Right lobe of liver (tissue), 6 donors: ENCODE measurements at regions not wholly inside any gene's neighbourhood (a gene's known extent, or its start where the extent isn't known, plus 50 kb on each side); places are given as distances from the start of the nearest gene placed in this dataset.
A peak's percentile ranks its signal among the peaks of the same experiment; 100 is the strongest.
"Not testable (repeated sequence)": the region's sequence is repeated elsewhere in the genome, so short reads cannot be mapped to it uniquely, and the experiment has no call there.

Source experiments
- ATAC-seq, 4 donors: fragments of 200-7000 bp; cut with Tn5 transposase; one replicate each; pipeline ENCODE4 v1.9.1; 2020; ENCODE audit warnings: mild to moderate bottlenecking in 4 of 4, moderate library complexity in 4 of 4
- DNase-seq, 3 donors: peaks; one replicate each; pipeline ENCODE4 v3.0.0-alpha.2; 2020
- H3K27ac ChIP-seq, 3 donors: fragments of 200-600 bp; one replicate each; pipeline ENCODE4 v1.8.0; 2022
- H3K27me3 ChIP-seq, 2 donors: fragments of 200-600 bp; one replicate each; pipeline ENCODE4 v1.8.0; 2022
- H3K36me3 ChIP-seq, 4 donors: fragments of 200-600 bp; sonication (generic) in 1 of 4; one replicate each; pipeline versions ENCODE4 v1.5.1 to v1.8.0; 2017 to 2022; ENCODE audit warnings: control low read depth in 1 of 4
- H3K4me1 ChIP-seq, 4 donors: fragments of 200-600 bp; sonication (generic) in 1 of 4; one replicate each; pipeline versions ENCODE4 v1.5.1 to v1.8.0; 2017 to 2022; ENCODE audit warnings: control low read depth in 1 of 4
- H3K4me3 ChIP-seq, 3 donors: fragments of 200-600 bp; one replicate each; pipeline ENCODE4 v1.8.0; 2022
- H3K9me3 ChIP-seq, 4 donors: fragments of 200-600 bp; sonication (generic) in 1 of 4; one replicate each; pipeline versions ENCODE4 v1.5.1 to v1.8.0; 2017 to 2022; ENCODE audit warnings: control low read depth in 1 of 4
- WGBS: methylation state at CpG from one replicate; pipeline ENCODE4 v1.1.6; 2018; ENCODE audit warnings: low coverage, low lambda C conversion rate; ENCODE audit not compliant: insufficient coverage; ENCODE audit errors: missing lambda C conversion rate; 5-methylcytosine and 5-hydroxymethylcytosine counted together
- intact Hi-C, 2 donors: fragments of 100-400 bp; cut with DNase I; formaldehyde crosslinking; loops; one replicate each; pipeline versions ENCODE4 v1.11.2 to v1.14.1; 2022
- donor health status: DM: no; HTN: yes; CAD: no.
- donor health status: DM: no; HTN: no; CAD: no.
- donor health status: DM: no; HTN: no; CAD: no.
- donor health status: DM: no; HTN: yes; CAD: no.
- donor health status: DM: no; HTN: yes; CAD: no.

DNA sequence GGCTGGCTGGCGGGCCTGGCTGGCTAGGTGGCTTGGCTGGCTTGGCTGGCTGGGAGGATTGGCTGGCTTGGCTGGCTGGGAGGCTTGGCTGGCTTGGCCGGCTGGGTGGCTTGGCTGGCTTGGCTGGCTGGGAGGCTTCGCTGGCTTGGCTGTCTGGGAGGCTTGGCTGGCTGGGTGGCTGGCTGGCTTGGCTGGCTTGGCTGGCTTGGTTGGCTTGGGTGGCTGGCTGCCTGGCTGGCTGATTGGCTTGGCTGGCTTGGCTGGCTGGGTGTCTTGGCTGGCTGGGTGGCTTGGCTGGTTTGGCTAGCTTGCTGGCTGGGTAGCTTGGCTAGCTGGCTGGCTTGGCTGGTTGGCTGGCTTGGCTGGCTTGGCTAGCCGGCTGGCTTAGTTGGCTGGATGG, 2817.8 kb downstream of the RPIA start:
- H3K27ac ChIP-seq, H3K27me3 ChIP-seq, H3K9me3 ChIP-seq, intact Hi-C loops, H3K4me1 ChIP-seq, H3K36me3 ChIP-seq, ATAC-seq, H3K4me3 ChIP-seq: not testable (repeated sequence)
- WGBS: no CpG with 5 or more reads among the region's 4 CpGs
- peak in 1 of 3 donors; percentile 37 for DNase-seq

DNA sequence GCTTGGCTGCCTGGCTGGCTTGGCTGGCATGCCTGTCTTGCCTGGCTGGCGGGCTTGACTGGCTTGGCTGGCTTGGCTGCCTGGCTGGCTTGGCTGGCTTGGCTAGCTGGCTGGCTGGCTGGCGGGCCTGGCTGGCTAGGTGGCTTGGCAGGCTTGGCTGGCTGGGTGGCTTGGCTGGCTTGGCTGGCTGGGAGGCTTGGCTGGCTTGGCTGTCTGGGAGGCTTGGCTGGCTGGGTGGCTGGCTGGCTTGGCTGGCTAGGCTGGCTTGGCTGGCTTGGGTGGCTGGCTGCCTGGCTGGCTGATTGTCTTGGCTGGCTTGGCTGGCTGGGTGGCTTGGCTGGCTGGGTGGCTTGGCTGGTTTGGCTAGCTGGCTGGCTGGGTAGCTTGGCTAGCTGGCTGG, 2819.7 kb downstream of the RPIA start:
- H3K27ac ChIP-seq, H3K27me3 ChIP-seq, H3K4me3 ChIP-seq, ATAC-seq, H3K4me1 ChIP-seq, intact Hi-C loops, DNase-seq, H3K9me3 ChIP-seq, H3K36me3 ChIP-seq: not testable (repeated sequence)
- WGBS: no CpG with 5 or more reads among the region's 2 CpGs

DNA sequence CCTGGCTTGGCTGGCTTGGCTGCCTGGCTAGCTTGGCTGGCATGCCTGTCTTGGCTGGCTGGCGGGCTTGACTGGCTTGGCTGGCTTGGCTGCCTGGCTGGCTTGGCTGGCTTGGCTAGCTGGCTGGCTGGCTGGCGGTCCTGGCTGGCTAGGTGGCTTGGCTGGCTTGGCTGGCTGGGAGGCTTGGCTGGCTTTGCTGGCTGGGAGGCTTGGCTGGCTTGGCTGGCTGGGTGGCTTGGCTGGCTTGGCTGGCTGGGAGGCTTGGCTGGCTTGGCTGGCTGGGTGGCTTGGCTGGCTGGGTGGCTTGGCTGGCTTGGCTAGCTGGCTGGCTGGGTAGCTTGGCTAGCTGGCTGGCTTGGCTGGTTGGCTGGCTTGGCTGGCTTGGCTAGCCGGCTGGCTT, 2824.5 kb downstream of the RPIA start:
- intact Hi-C loops, ATAC-seq, DNase-seq, H3K36me3 ChIP-seq, H3K9me3 ChIP-seq, H3K4me1 ChIP-seq, H3K4me3 ChIP-seq, H3K27ac ChIP-seq, H3K27me3 ChIP-seq: not testable (repeated sequence)
- 66% methylated on average over 2 of the region's 3 CpGs for WGBS

DNA sequence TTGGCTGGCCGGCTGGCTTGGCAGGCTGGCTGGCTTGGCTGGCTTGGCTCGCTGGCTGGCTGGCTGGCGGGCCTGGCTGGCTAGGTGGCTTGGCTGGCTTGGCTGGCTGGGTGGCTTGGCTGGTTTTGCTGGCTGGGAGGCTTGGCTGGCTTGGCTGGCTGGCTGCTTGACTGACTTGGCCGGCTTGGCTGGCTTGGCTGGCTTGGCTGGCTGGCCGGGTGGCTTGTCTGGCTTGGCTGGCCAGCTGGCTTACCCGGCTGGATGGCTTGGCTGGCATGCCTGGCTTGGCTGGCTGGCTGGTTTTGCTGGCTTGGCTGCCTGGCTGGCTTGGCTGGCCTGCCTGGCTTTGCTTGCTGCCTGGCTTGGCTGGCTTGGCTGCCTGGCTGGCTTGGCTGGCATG, 2825.2 kb downstream of the RPIA start:
- H3K27ac ChIP-seq, H3K4me1 ChIP-seq, intact Hi-C loops, H3K27me3 ChIP-seq, ATAC-seq, H3K36me3 ChIP-seq, H3K9me3 ChIP-seq, H3K4me3 ChIP-seq: not testable (repeated sequence)
- peak in 1 of 3 donors; percentile 30 for DNase-seq
- WGBS: no CpG with 5 or more reads among the region's 6 CpGs

DNA sequence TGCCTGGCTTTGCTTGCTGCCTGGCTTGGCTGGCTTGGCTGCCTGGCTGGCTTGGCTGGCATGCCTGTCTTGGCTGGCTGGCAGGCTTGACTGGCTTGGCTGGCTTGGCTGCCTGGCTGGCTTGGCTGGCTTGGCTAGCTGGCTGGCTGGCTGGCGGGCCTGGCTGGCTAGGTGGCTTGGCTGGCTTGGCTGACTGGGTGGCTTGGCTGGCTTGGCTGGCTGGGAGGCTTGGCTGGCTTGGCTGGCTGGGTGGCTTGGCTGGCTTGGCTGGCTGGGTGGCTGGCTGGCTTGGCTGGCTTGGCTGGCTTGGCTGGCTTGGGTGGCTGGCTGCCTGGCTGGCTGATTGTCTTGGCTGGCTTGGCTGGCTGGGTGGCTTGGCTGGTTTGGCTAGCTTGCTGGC, 2826.4 kb downstream of the RPIA start:
- ATAC-seq, H3K4me1 ChIP-seq, H3K9me3 ChIP-seq, H3K36me3 ChIP-seq, H3K4me3 ChIP-seq, H3K27ac ChIP-seq, H3K27me3 ChIP-seq, intact Hi-C loops: not testable (repeated sequence)
- WGBS: no CpG with 5 or more reads among the region's 1 CpG
- peak in 2 of 3 donors; percentile 11 to 44 for DNase-seq

DNA sequence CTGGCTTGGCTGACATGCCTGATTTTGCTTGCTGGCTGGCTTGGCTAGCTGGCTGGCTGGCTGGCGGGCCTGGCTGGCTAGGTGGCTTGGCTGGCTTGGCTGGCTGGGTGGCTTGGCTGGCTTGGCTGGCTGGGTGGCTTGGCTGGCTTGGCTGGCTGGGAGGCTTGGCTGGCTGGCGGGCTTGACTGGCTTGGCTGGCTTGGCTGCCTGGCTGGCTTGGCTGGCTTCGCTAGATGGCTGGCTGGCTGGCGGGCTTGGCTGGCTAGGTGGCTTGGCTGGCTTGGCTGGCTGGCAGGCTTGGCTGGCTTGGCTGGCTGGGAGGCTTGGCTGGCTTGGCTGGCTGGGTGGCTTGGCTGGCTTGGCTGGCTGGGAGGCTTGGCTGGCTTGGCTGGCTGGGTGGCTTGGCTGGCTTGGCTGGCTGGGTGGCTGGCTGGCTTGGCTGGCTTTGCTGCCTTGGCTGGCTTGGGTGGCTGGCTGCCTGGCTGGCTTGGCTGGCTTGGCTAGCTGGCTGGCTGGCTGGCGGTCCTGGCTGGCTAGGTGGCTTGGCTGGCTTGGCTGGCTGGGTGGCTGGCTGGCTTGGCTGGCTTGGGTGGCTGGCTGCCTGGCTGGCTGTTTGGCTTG, 2827.0 kb downstream of the RPIA start:
- intact Hi-C loops, H3K4me3 ChIP-seq, H3K27ac ChIP-seq, H3K36me3 ChIP-seq, H3K4me1 ChIP-seq, ATAC-seq, H3K27me3 ChIP-seq, H3K9me3 ChIP-seq: not testable (repeated sequence)
- WGBS: no CpG with 5 or more reads among the region's 5 CpGs
- peak in 2 of 3 donors; percentile 8 to 36 for DNase-seq

DNA sequence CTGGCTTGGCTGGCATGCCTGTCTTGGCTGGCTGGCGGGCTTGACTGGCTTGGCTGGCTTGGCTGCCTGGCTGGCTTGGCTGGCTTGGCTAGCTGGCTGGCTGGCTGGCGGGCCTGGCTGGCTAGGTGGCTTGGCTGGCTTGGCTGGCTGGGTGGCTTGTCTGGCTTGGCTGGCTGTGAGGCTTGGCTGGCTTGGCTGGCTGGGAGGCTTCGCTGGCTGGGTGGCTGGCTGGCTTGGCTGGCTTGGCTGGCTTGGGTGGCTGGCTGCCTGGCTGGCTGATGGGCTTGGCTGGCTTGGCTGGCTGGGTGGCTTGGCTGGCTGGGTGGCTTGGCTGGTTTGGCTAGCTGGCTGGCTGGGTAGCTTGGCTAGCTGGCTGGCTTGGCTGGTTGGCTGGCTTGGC, 2827.9 kb downstream of the RPIA start:
- DNase-seq, ATAC-seq, H3K36me3 ChIP-seq, intact Hi-C loops, H3K27me3 ChIP-seq, H3K27ac ChIP-seq, H3K4me1 ChIP-seq, H3K9me3 ChIP-seq, H3K4me3 ChIP-seq: not testable (repeated sequence)
- WGBS: no CpG with 5 or more reads among the region's 3 CpGs

DNA sequence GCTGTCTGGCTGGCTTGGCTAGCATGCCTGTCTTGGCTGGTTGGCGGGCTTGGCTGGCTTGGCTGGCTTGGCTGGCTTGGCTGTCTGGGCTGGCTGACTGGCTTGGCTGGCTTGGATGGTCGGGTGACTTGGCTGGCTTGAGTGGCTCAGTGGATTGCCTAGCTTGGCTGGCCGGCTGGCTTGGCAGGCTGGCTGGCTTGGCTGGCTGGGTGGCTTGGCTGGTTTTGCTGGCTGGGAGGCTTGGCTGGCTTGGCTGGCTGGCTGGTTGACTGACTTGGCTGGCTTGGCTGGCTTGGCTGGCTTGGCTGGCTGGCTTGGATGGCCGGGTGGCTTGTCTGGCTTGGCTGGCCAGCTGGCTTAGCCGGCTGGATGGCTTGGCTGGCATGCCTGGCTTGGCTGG, 2828.4 kb downstream of the RPIA start:
- peak in 1 of 3 donors; percentile 29 for DNase-seq
- H3K27ac ChIP-seq, H3K9me3 ChIP-seq, H3K4me1 ChIP-seq, H3K36me3 ChIP-seq, ATAC-seq, intact Hi-C loops, H3K27me3 ChIP-seq, H3K4me3 ChIP-seq: not testable (repeated sequence)
- WGBS: no CpG with 5 or more reads among the region's 5 CpGs

DNA sequence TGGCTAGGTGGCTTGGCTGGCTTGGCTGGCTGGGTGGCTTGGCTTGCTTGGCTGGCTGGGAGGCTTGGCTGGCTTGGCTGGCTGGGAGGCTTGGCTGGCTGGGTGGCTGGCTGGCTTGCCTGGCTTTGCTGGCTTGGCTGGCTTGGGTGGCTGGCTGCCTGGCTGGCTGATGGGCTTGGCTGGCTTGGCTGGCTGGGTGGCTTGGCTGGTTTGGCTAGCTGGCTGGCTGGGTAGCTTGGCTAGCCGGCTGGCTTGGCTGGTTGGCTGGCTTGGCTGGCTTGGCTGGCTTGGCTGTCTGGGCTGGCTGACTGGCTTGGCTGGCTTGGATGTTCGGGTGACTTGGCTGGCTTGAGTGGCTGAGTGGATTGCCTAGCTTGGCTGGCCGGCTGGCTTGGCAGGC, 2829.1 kb downstream of the RPIA start:
- H3K27ac ChIP-seq, ATAC-seq, H3K4me3 ChIP-seq, intact Hi-C loops, H3K27me3 ChIP-seq, H3K4me1 ChIP-seq, H3K9me3 ChIP-seq, H3K36me3 ChIP-seq: not testable (repeated sequence)
- 83% methylated on average over 1 of the region's 3 CpGs for WGBS
- DNase-seq: peak in 2 of 3 donors; percentile 5 to 23

DNA sequence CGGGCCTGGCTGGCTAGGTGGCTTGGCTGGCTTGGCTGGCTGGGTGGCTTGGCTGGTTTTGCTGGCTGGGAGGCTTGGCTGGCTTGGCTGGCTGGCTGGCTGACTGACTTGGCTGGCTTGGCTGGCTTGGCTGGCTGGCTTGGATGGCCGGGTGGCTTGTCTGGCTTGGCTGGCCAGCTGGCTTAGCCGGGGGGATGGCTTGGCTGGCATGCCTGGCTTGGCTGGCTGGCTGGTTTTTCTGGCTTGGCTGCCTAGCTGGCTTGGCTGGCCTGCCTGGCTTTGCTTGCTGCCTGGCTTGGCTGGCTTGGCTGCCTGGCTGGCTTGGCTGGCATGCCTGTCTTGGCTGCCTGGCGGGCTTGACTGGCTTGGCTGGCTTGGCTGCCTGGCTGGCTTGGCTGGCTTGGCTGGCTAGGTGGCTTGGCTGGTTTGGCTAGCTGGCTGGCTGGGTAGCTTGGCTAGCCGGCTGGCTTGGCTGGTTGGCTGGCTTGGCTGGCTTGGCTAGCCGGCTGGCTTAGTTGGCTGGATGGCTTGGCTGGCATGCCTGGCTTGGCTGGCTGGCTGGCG, 2829.6 kb downstream of the RPIA start:
- H3K4me3 ChIP-seq, H3K4me1 ChIP-seq, H3K27ac ChIP-seq, H3K27me3 ChIP-seq, H3K9me3 ChIP-seq, H3K36me3 ChIP-seq, intact Hi-C loops, ATAC-seq, DNase-seq: not testable (repeated sequence)
- no CpG with 5 or more reads among the region's 7 CpGs for WGBS

DNA sequence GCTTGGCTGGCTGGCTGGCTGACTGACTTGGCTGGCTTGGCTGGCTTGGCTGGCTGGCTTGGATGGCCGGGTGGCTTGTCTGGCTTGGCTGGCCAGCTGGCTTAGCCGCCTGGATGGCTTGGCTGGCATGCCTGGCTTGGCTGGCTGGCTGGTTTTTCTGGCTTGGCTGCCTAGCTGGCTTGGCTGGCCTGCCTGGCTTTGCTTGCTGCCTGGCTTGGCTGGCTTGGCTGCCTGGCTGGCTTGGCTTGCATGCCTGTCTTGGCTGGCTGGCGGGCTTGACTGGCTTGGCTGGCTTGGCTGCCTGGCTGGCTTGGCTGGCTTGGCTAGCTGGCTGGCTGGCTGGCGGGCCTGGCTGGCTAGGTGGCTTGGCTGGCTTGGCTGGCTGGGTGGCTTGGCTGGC, 2830.5 kb downstream of the RPIA start:
- H3K4me3 ChIP-seq, H3K4me1 ChIP-seq, H3K27me3 ChIP-seq, H3K9me3 ChIP-seq, H3K36me3 ChIP-seq, intact Hi-C loops, H3K27ac ChIP-seq, ATAC-seq: not testable (repeated sequence)
- peak in 1 of 3 donors; percentile 18 for DNase-seq
- no CpG with 5 or more reads among the region's 4 CpGs for WGBS

DNA sequence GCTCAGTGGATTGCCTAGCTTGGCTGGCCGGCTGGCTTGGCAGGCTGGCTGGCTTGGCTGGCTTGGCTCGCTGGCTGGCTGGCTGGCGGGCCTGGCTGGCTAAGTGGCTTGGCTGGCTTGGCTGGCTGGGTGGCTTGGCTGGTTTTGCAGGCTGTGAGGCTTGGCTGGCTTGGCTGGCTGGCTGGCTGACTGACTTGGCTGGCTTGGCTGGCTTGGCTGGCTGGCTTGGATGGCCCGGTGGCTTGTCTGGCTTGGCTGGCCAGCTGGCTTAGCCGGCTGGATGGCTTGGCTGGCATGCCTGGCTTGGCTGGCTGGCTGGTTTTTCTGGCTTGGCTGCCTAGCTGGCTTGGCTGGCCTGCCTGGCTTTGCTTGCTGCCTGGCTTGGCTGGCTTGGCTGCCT, 2831.4 kb downstream of the RPIA start:
- DNase-seq, ATAC-seq, H3K27ac ChIP-seq, intact Hi-C loops, H3K4me1 ChIP-seq, H3K9me3 ChIP-seq, H3K4me3 ChIP-seq, H3K36me3 ChIP-seq, H3K27me3 ChIP-seq: not testable (repeated sequence)
- 57% methylated on average over 1 of the region's 5 CpGs for WGBS
